OCI-LY1 (cell line): ENCODE measurements at regions not wholly inside any gene's neighbourhood (a gene's known extent, or its start where the extent isn't known, plus 50 kb on each side); places are given as distances from the start of the nearest gene placed in this dataset.

Source experiments
- H2AFZ ChIP-seq: fragments of 200-600 bp; sonication (generic), shearing (Covaris generic); 2 replicates; pipeline ENCODE4 v1.6.0; 2014; ENCODE audit warnings: antibody characterized with exemption, mild to moderate bottlenecking, low read length
- H3F3A ChIP-seq: fragments of 200-600 bp; sonication (generic), shearing (Covaris generic); 2 replicates; pipeline ENCODE4 v1.6.0; 2014; ENCODE audit warnings: mild to moderate bottlenecking, antibody characterized with exemption, low read length, moderate library complexity; ENCODE audit not compliant: insufficient read depth
- H3K27ac ChIP-seq: fragments of 200-600 bp; sonication (generic); 2 replicates; pipeline ENCODE4 v1.5.1; 2014; ENCODE audit warnings: low read length, mixed run types, mild to moderate bottlenecking, low read depth; ENCODE audit not compliant: poor library complexity, severe bottlenecking
- H3K27me3 ChIP-seq: fragments of 200-600 bp; sonication (generic); 2 replicates; pipeline ENCODE4 v1.6.0; 2014; ENCODE audit warnings: antibody characterized with exemption, mild to moderate bottlenecking, low read length, moderate library complexity; ENCODE audit not compliant: insufficient read depth
- H3K36me3 ChIP-seq: fragments of 200-600 bp; sonication (generic); 2 replicates; pipeline ENCODE4 v1.6.1; 2014; ENCODE audit warnings: mild to moderate bottlenecking, antibody characterized with exemption, low read length, moderate library complexity, mixed read lengths; ENCODE audit not compliant: insufficient read depth
- H3K4me1 ChIP-seq: fragments of 200-600 bp; sonication (generic); 2 replicates; pipeline ENCODE4 v1.5.1; 2014; ENCODE audit warnings: mild to moderate bottlenecking, low read length, moderate library complexity; ENCODE audit not compliant: insufficient read depth, severe bottlenecking
- H3K4me2 ChIP-seq: fragments of 200-600 bp; sonication (generic), shearing (Covaris generic); 2 replicates; pipeline ENCODE4 v1.6.1; 2014; ENCODE audit warnings: low read length
- H3K4me3 ChIP-seq: fragments of 200-600 bp; sonication (generic); 2 replicates; pipeline ENCODE4 v1.5.1; 2014; ENCODE audit warnings: low read length, low read depth, mild to moderate bottlenecking, mixed read lengths; ENCODE audit not compliant: poor library complexity, severe bottlenecking
- H3K79me2 ChIP-seq: fragments of 200-600 bp; shearing (Covaris generic); 2 replicates; pipeline ENCODE4 v1.6.1; 2016; ENCODE audit warnings: mixed run types, low read length, mixed read lengths; ENCODE audit not compliant: insufficient read depth
- H3K9ac ChIP-seq: fragments of 200-600 bp; sonication (generic), shearing (Covaris generic); 2 replicates; pipeline ENCODE4 v1.6.1; 2014; ENCODE audit warnings: mild to moderate bottlenecking, low read length, mixed read lengths
- H3K9me2 ChIP-seq: fragments of 200-600 bp; sonication (generic), shearing (Covaris generic); 2 replicates; pipeline ENCODE4 v1.6.1; 2014; ENCODE audit warnings: low read depth, mild to moderate bottlenecking, low read length, mixed read lengths
- H3K9me3 ChIP-seq: fragments of 200-600 bp; shearing (Covaris generic); 2 replicates; pipeline ENCODE4 v1.6.1; 2014; ENCODE audit warnings: low read length, mixed read lengths
- H4K20me1 ChIP-seq: fragments of 200-600 bp; sonication (generic), shearing (Covaris generic); 2 replicates; pipeline ENCODE4 v1.6.0; 2016; ENCODE audit warnings: mild to moderate bottlenecking, low read length; ENCODE audit not compliant: insufficient read depth
- CTCF ChIP-seq: fragments of 200-600 bp; sonication (generic), shearing (Covaris generic); IDR thresholded peaks from 2 replicates; pipeline ENCODE4 v1.5.1; 2017; ENCODE audit warnings: mild to moderate bottlenecking, antibody characterized with exemption, low read length, moderate library complexity, mixed read lengths
- EZH2 ChIP-seq: fragments of 200-600 bp; sonication (generic), shearing (Covaris generic); IDR thresholded peaks from 2 replicates; pipeline ENCODE4 v1.8.0; 2017; ENCODE audit warnings: borderline replicate concordance, mixed run types, mild to moderate bottlenecking, antibody characterized with exemption, low read length, moderate library complexity, mixed read lengths

GRCh38 chr2:236773206-236773605, 203.6 kb downstream of the ACKR3 start:
- H3K4me2 ChIP-seq: no peak overlapping the region
- no peaks in the 10 kb centered on the region for H3F3A ChIP-seq
- H3K27ac ChIP-seq: no peak overlapping the region
- H3K4me3 ChIP-seq: no peak overlapping the region
- H3K9me3 ChIP-seq: no peaks in the 10 kb centered on the region
- no peaks in the 10 kb centered on the region for H3K4me1 ChIP-seq
- H3K9me2 ChIP-seq: no peaks in the 10 kb centered on the region
- H3K9ac ChIP-seq: no peak overlapping the region
- no peak overlapping the region for H2AFZ ChIP-seq
- TF ChIP-seq CTCF (no peak), EZH2 (no peak)
- no peaks in the 10 kb centered on the region for H3K79me2 ChIP-seq
- H3K36me3 ChIP-seq: no peaks in the 10 kb centered on the region
- peaks cover 3% of the 10 kb centered on the region; the same call in 1 of the 2 replicates for H3K27me3 ChIP-seq
- no peaks in the 10 kb centered on the region for H4K20me1 ChIP-seq

- H3K9ac ChIP-seq: no peak overlapping the region
- H3K4me3 ChIP-seq: no peak overlapping the region
- H3K27ac ChIP-seq: no peak overlapping the region
- H3K36me3 ChIP-seq: no peaks in the 10 kb centered on the region
- no peaks in the 10 kb centered on the region for H3K9me3 ChIP-seq
- TF ChIP-seq CTCF (no peak), EZH2 (no peak)
- no peak overlapping the region for H2AFZ ChIP-seq
- no peaks in the 10 kb centered on the region for H3K4me1 ChIP-seq
- H3K79me2 ChIP-seq: no peaks in the 10 kb centered on the region
- H4K20me1 ChIP-seq: no peaks in the 10 kb centered on the region
- no peaks in the 10 kb centered on the region for H3K9me2 ChIP-seq
- no peak overlapping the region for H3K4me2 ChIP-seq
- H3K27me3 ChIP-seq: peaks cover 3% of the 10 kb centered on the region; the same call in 1 of the 2 replicates
- H3F3A ChIP-seq: no peaks in the 10 kb centered on the region
Observed at GRCh38 chr2:236774171-236774570, 204.5 kb downstream of the ACKR3 start.

- no peak overlapping the region for H3K4me2 ChIP-seq
- no peaks in the 10 kb centered on the region for H3K79me2 ChIP-seq
- H3K4me3 ChIP-seq: no peak overlapping the region
- no peaks in the 10 kb centered on the region for H4K20me1 ChIP-seq
- no peak overlapping the region for H3K9ac ChIP-seq
- H3K9me3 ChIP-seq: no peaks in the 10 kb centered on the region
- H2AFZ ChIP-seq: no peak overlapping the region
- peaks cover 3% of the 10 kb centered on the region; the same call in 1 of the 2 replicates for H3K27me3 ChIP-seq
- H3F3A ChIP-seq: no peaks in the 10 kb centered on the region
- H3K4me1 ChIP-seq: no peaks in the 10 kb centered on the region
- no peaks in the 10 kb centered on the region for H3K9me2 ChIP-seq
- no peak overlapping the region for H3K27ac ChIP-seq
- TF ChIP-seq EZH2: no peak
- TF ChIP-seq CTCF: no peak
- H3K36me3 ChIP-seq: no peaks in the 10 kb centered on the region
Observed at GRCh38 chr2:236775511-236775910, 205.9 kb downstream of the ACKR3 start.
